CD14-positive monocyte (primary cell): ENCODE measurements at regions not wholly inside any gene's neighbourhood (a gene's known extent, or its start where the extent isn't known, plus 50 kb on each side); places are given as distances from the start of the nearest gene placed in this dataset.

Experiments used
- DNase-seq, 3 donors: peaks; one replicate each; pipeline ENCODE4 v3.0.0-alpha.2; 2011 to 2022
- H2AFZ ChIP-seq: 2 replicates; pipeline ENCODE4 v1.6.0; 2012; ENCODE audit warnings: mild to moderate bottlenecking, low read depth, low read length, inconsistent platforms; ENCODE audit not compliant: insufficient read depth, poor library complexity, severe bottlenecking
- H3K27ac ChIP-seq, 2 donors: 1 replicate in 1 of 2; 2 replicates in 1 of 2; pipeline ENCODE4 v1.5.1; 2012 to 2013; ENCODE audit warnings: low read length in 2 of 2, control low read depth in 1 of 2, inconsistent platforms in 1 of 2, low read depth in 1 of 2, mild to moderate bottlenecking in 1 of 2
- H3K27me3 ChIP-seq, 2 donors: one replicate each; pipeline versions ENCODE4 v1.6.0 to v1.6.1; 2011 to 2013; ENCODE audit warnings: low read length in 2 of 2; ENCODE audit not compliant: control insufficient read depth in 2 of 2, insufficient read depth in 2 of 2
- H3K36me3 ChIP-seq, 2 donors: replicated peaks in 1 of 2; 1 replicate in 1 of 2; 2 replicates in 1 of 2; pipeline versions ENCODE4 v1.5.1 to v1.6.1; 2012 to 2013; ENCODE audit warnings: low read length in 2 of 2, control low read depth in 1 of 2, inconsistent platforms in 1 of 2, mild to moderate bottlenecking in 1 of 2; ENCODE audit not compliant: insufficient read depth in 2 of 2, control insufficient read depth in 1 of 2
- H3K4me1 ChIP-seq, 2 donors: 1 replicate in 1 of 2; 2 replicates in 1 of 2; pipeline versions ENCODE4 v1.5.1 to v1.6.1; 2012 to 2013; ENCODE audit warnings: low read length in 2 of 2, control low read depth in 1 of 2, inconsistent platforms in 1 of 2, mild to moderate bottlenecking in 1 of 2, moderate library complexity in 1 of 2; ENCODE audit not compliant: insufficient read depth in 2 of 2, control insufficient read depth in 1 of 2
- H3K4me2 ChIP-seq: replicated peaks from 2 replicates; pipeline ENCODE3; 2012; ENCODE audit warnings: low read length, moderate library complexity, mild to moderate bottlenecking; ENCODE audit not compliant: poor library complexity, severe bottlenecking; ENCODE audit errors: extremely low read depth
- H3K4me3 ChIP-seq, 3 experiments: fragments of 200-600 bp in 1 of 3; sonication (generic) in 1 of 3; replicated peaks in 1 of 3; 1 replicate in 2 of 3; 2 replicates in 1 of 3; pipeline ENCODE4 v1.5.1; 2011 to 2013; ENCODE audit warnings: low read length in 3 of 3, mild to moderate bottlenecking in 3 of 3, control low read depth in 2 of 3, low read depth in 2 of 3, inconsistent platforms in 1 of 3, moderate library complexity in 1 of 3
- H3K79me2 ChIP-seq: 2 replicates; pipeline ENCODE4 v1.6.0; 2012; ENCODE audit warnings: mild to moderate bottlenecking, control low read depth, inconsistent platforms, low read length, moderate library complexity; ENCODE audit not compliant: insufficient read depth
- H3K9ac ChIP-seq: 2 replicates; pipeline ENCODE4 v1.6.0; 2017; ENCODE audit warnings: low read length, mild to moderate bottlenecking; ENCODE audit not compliant: insufficient read depth, poor library complexity, severe bottlenecking
- H3K9me3 ChIP-seq, 2 donors: replicated peaks in 1 of 2; 1 replicate in 1 of 2; 2 replicates in 1 of 2; pipeline versions ENCODE4 v1.5.1 to v1.6.1; 2012 to 2013; ENCODE audit warnings: low read length in 2 of 2, control low read depth in 1 of 2; ENCODE audit not compliant: control insufficient read depth in 1 of 2, insufficient read depth in 1 of 2
- H4K20me1 ChIP-seq: 2 replicates; pipeline ENCODE4 v1.6.0; 2012; ENCODE audit warnings: mild to moderate bottlenecking, low read length, control low read depth, moderate library complexity; ENCODE audit not compliant: insufficient read depth
- H3K27ac Mint-ChIP-seq, 7 donors: one replicate each; pipeline ENCODE4 v1.8.0; 2020; ENCODE audit warnings: mild to moderate bottlenecking in 7 of 7, mixed read lengths in 7 of 7, moderate library complexity in 6 of 7, inconsistent platforms in 2 of 7
- H3K27me3 Mint-ChIP-seq, 3 donors: one replicate each; pipeline ENCODE4 v1.8.0; 2021 to 2022; ENCODE audit warnings: low read depth in 3 of 3, mild to moderate bottlenecking in 3 of 3, mixed read lengths in 3 of 3, moderate library complexity in 3 of 3, inconsistent platforms in 1 of 3
- H3K36me3 Mint-ChIP-seq, 2 donors: one replicate each; pipeline ENCODE4 v1.8.0; 2020; ENCODE audit warnings: mixed read lengths in 2 of 2, inconsistent platforms in 1 of 2, mild to moderate bottlenecking in 1 of 2
- H3K4me1 Mint-ChIP-seq: one replicate; pipeline ENCODE4 v1.8.0; 2020; ENCODE audit warnings: mild to moderate bottlenecking, mixed read lengths
- H3K4me3 Mint-ChIP-seq, 2 donors: one replicate each; pipeline ENCODE4 v1.8.0; 2020; ENCODE audit warnings: mild to moderate bottlenecking in 2 of 2, mixed read lengths in 2 of 2, moderate library complexity in 1 of 2
- H3K9me3 Mint-ChIP-seq, 7 donors: one replicate each; pipeline ENCODE4 v1.8.0; 2020 to 2022; ENCODE audit warnings: mixed read lengths in 7 of 7, mild to moderate bottlenecking in 6 of 7, moderate library complexity in 6 of 7, inconsistent platforms in 2 of 7
- CTCF ChIP-seq: fragments of 200-600 bp; IDR thresholded peaks from one replicate; pipeline ENCODE4 v1.8.0; 2022; ENCODE audit warnings: antibody characterized with exemption, mild to moderate bottlenecking
- WGBS: methylation state at CpG from one replicate; pipeline ENCODE4 v1.1.5; 2013; ENCODE audit warnings: missing lambda C conversion rate; ENCODE audit not compliant: insufficient coverage; 5-methylcytosine and 5-hydroxymethylcytosine counted together
- intact Hi-C, 2 donors: fragments of 100-400 bp; cut with micrococcal nuclease; formaldehyde crosslinking; loops; one replicate each; pipeline versions ENCODE4 v1.15.0 to v1.15.1; 2023

- no peak overlapping the region for H3K27ac Mint-ChIP-seq
- no peaks in the 10 kb centered on the region for H3K4me1 Mint-ChIP-seq
- peaks cover under 1 to 6% (median 1%) of the 10 kb centered on the region in 7 donors for H3K9me3 Mint-ChIP-seq
- DNase-seq = no peak
- TF ChIP-seq CTCF = no peak
- Histone ChIP-seq H3K4me1 (no peaks in the 10 kb centered on the region), H3K27ac (no peak overlapping the region), H3K9ac (no peak overlapping the region), H3K9me3 (no peaks in the 10 kb centered on the region), H3K36me3 (no peaks in the 10 kb centered on the region), H3K4me3 (no peak overlapping the region), H3K79me2 (no peaks in the 10 kb centered on the region), H2AFZ (no peak overlapping the region), H4K20me1 (no peaks in the 10 kb centered on the region), H3K4me2 (no peak overlapping the region), H3K27me3 (no peaks in the 10 kb centered on the region)
- peaks cover 0 to 3% (median 0%) of the 10 kb centered on the region in 3 donors for H3K27me3 Mint-ChIP-seq
- WGBS = 96% methylated on average over 3 of the region's 8 CpGs
- H3K4me3 Mint-ChIP-seq = no peak overlapping the region
- intact Hi-C loops = no loop called here
- H3K36me3 Mint-ChIP-seq = peaks cover 0 to under 1% of the 10 kb centered on the region in 2 donors
These were observed 80.6 kb upstream of the ETV6 start for GRCh38 chr12:11568762-11569478.

GRCh38 chr12:11569716-11570115, 79.8 kb upstream of the ETV6 start:
- TF ChIP-seq CTCF = no peak
- no peaks in the 10 kb centered on the region for H3K36me3 ChIP-seq
- no peaks in the 10 kb centered on the region for H4K20me1 ChIP-seq
- no peak overlapping the region for H3K27ac Mint-ChIP-seq
- H3K9me3 Mint-ChIP-seq = peaks cover 4 to 11% (median 5%) of the 10 kb centered on the region in 7 donors
- no peaks in the 10 kb centered on the region for H3K79me2 ChIP-seq
- H3K27ac ChIP-seq = no peak overlapping the region
- H3K36me3 Mint-ChIP-seq = peaks cover 0 to 4% of the 10 kb centered on the region in 2 donors
- intact Hi-C loops = loop anchor here in 1 of 2 donors (10.0 kb wide), 1 partner anchor 1145 kb away; the partner anchor contains the start of gene CDKN1B
- H3K27me3 ChIP-seq = no peaks in the 10 kb centered on the region
- no peak overlapping the region for H2AFZ ChIP-seq
- H3K9ac ChIP-seq = no peak overlapping the region
- H3K9me3 ChIP-seq = no peaks in the 10 kb centered on the region
- no peaks in the 10 kb centered on the region for H3K4me1 ChIP-seq
- H3K27me3 Mint-ChIP-seq = peaks cover 0 to 3% (median 0%) of the 10 kb centered on the region in 3 donors
- no peak overlapping the region for H3K4me3 Mint-ChIP-seq
- DNase-seq = no peak
- H3K4me1 Mint-ChIP-seq = no peaks in the 10 kb centered on the region
- no peak overlapping the region for H3K4me3 ChIP-seq
- no peak overlapping the region for H3K4me2 ChIP-seq
